ENCODE measurements at regions not wholly inside any gene's neighbourhood (a gene's known extent, or its start where the extent isn't known, plus 50 kb on each side); places are given as distances from the start of the nearest gene placed in this dataset.

DNA sequence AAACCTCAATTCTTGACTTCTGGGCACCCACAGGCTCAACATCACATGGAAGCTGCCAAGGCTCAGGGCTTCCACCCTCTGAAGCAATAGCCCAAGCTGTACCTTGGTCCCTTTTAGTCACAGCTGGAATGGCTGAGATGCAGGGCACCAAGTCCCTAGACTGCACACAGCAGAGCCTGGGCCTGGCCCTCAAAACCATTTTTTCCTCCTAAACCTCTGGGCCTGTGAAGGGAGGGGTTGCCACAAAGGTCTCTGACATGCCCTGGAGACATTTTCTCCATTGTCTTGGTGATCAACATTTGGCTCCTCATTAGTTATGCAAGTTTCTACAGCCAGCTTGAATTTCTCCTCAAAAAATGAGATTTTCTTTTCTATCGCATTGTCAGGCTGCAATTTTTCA, 382.7 kb upstream of the RASGEF1B start:
- Mint-ChIP-seq H3K27ac (no peak overlapping the region), H3K36me3 (ENCODE audit: low read depth) (peaks cover 17% of the 10 kb centered on the region), H3K4me3 (no peak overlapping the region), H3K9me3 (ENCODE audit: low read depth) (peaks cover 16% of the 10 kb centered on the region), H3K27me3 (no peaks in the 10 kb centered on the region), H3K4me1 (peaks cover 12% of the 10 kb centered on the region)
- ChIA-PET CTCF (no interaction called here), POLR2A (no interaction called here)
- ATAC-seq, result no peak
- intact Hi-C loops (cut with DNase I, micrococcal nuclease), result no loop called here
- DNase-seq, result no peak

DNA sequence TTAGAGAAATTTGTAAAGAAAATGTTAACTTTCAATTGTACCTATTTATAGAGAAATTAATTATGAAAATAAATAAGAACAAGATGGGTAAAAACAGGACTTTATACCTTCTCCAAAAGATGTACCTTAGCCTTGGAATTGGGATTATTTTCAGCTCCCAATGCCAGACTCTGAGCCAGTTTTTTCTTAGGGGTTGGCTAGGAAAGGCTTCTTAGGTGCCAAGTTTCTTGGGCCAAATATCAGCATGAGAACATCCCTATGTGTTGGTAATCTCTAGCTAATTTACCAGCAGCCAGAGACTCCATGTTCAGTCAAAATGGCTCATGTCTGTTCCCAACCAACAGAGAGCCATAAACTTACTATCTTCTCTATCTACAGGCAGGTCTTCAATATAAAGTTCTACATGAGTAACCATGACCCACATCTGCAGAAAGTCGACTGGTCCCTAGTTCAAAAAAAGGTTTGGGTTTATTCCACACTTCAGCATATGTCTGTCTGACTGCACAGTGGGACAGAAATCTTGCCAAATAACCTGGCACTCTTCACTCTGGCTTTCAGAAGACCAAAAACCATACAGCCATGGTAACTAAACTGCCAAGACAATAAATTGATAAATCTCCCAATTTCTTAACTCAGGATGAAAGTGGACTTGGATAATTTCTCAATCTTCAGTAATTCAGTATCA, 380.5 kb upstream of the RASGEF1B start:
- DNase-seq, result no peak
- Mint-ChIP-seq H3K27me3 (no peaks in the 10 kb centered on the region), H3K4me3 (no peak overlapping the region), H3K4me1 (peaks cover 12% of the 10 kb centered on the region), H3K9me3 (ENCODE audit: low read depth) (peaks cover 16% of the 10 kb centered on the region), H3K27ac (no peak overlapping the region), H3K36me3 (ENCODE audit: low read depth) (peaks cover 17% of the 10 kb centered on the region)
- intact Hi-C loops (cut with DNase I, micrococcal nuclease), result no loop called here
- ATAC-seq, result no peak
- ChIA-PET CTCF (interaction anchor here (0.7 to 2.5 kb wide), 3 partner anchors 113 to 385 kb away, joined by 3 to 13 read pairs (median 3); no protein-coding TSS in a partner anchor), POLR2A (no interaction called here)

DNA sequence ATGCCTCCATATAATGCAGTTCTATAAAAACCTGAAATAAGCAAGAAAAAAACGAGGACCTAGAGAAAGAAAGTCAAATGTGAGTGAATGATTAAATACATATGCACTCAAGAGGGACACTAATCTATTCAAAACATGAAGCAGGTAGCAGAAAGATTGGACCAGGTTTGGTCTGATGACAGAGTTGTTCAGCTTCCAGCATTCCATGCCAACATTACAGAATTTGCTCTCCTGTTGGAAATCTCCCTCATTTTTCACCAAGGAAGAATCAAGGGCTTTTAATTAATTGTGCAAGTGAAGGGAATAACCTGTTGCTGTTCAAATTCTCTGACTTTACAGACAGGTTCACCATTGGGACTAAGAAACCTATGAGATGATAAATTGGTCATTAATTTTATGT, 379.0 kb upstream of the RASGEF1B start:
- H3K36me3 Mint-ChIP-seq (ENCODE audit: low read depth), result peaks cover 17% of the 10 kb centered on the region
- ChIA-PET CTCF (interaction anchor here (0.8 to 2.5 kb wide), 2 partner anchors 22 to 384 kb away, joined by 3 to 13 read pairs; no protein-coding TSS in a partner anchor), POLR2A (interaction anchor here (0.5 kb wide), 1 partner anchor 51 kb away, joined by 3 read pairs; no protein-coding TSS in a partner anchor)
- H3K27ac Mint-ChIP-seq, result no peak overlapping the region
- H3K9me3 Mint-ChIP-seq (ENCODE audit: low read depth), result peaks cover 16% of the 10 kb centered on the region
- intact Hi-C loops (cut with DNase I, micrococcal nuclease), result no loop called here
- no peaks in the 10 kb centered on the region for H3K27me3 Mint-ChIP-seq
- H3K4me3 Mint-ChIP-seq, result no peak overlapping the region
- DNase-seq, result no peak
- no peak for ATAC-seq
- peaks cover 12% of the 10 kb centered on the region for H3K4me1 Mint-ChIP-seq

DNA sequence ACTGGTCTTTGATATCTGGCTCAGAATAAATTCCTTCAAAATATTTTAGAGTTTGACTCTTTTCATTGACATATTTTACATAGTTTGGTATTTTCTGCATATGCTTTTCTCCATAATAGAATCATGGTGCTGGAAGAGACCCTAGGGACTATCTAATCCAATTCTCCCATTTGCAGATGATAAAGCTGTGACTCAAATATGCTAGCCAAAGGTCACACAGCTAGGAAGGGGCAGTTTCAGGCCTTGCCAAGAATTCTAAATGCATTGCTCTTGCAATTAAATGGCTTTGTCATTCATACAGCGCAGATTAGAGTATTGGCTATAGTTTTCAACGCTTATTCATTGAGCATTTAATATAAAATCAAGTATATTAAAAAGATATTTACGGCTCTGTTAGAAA, 374.1 kb upstream of the RASGEF1B start:
- Mint-ChIP-seq H3K36me3 (ENCODE audit: low read depth) (no peaks in the 10 kb centered on the region), H3K9me3 (ENCODE audit: low read depth) (no peaks in the 10 kb centered on the region), H3K4me3 (no peak overlapping the region), H3K4me1 (peaks cover 3% of the 10 kb centered on the region), H3K27ac (no peak overlapping the region), H3K27me3 (no peaks in the 10 kb centered on the region)
- no peak for ATAC-seq
- intact Hi-C loops (cut with DNase I, micrococcal nuclease), result loop anchor here in 1 of 2 experiments (10.0 kb wide), 1 partner anchor 359 kb away; no protein-coding TSS in a partner anchor
- CTCF ChIA-PET, result interaction anchor here (0.6 to 4.4 kb wide), 6 partner anchors 10 to 430 kb away, joined by 3 to 47 read pairs (median 4); no protein-coding TSS in a partner anchor
- DNase-seq, result no peak
- POLR2A ChIA-PET, result no interaction called here

DNA sequence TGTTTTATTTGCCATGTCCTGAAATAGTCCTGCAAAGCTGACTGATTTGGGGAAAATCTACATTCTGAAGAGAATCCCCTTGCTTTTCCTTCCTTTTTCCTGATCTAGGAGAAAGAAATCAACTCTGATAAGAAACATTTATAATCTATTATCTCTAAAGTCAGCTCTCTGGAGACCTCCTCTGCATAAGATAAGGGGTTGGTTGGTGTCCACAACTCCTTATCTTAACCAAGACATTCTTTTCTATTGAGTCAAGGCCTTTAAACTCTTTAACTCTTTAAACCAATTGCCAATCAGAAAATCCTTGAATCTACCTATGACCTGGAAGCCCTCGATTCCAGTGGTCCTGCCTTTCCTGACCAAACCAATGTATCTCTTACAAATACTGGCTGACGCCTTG, 373.6 kb upstream of the RASGEF1B start:
- no peaks in the 10 kb centered on the region for H3K36me3 Mint-ChIP-seq (ENCODE audit: low read depth)
- ChIA-PET CTCF (interaction anchor here (0.6 to 4.4 kb wide), 14 partner anchors 9 to 438 kb away, joined by 3 to 47 read pairs (median 4); no protein-coding TSS in a partner anchor), POLR2A (no interaction called here)
- DNase-seq (no peak), ATAC-seq (no peak)
- intact Hi-C loops (cut with DNase I, micrococcal nuclease), result loop anchor here in 1 of 2 experiments (10.0 kb wide), 1 partner anchor 360 kb away; no protein-coding TSS in a partner anchor
- no peak overlapping the region for H3K4me3 Mint-ChIP-seq
- peaks cover 3% of the 10 kb centered on the region for H3K4me1 Mint-ChIP-seq
- no peaks in the 10 kb centered on the region for H3K27me3 Mint-ChIP-seq
- H3K9me3 Mint-ChIP-seq (ENCODE audit: low read depth), result no peaks in the 10 kb centered on the region
- no peak overlapping the region for H3K27ac Mint-ChIP-seq

DNA sequence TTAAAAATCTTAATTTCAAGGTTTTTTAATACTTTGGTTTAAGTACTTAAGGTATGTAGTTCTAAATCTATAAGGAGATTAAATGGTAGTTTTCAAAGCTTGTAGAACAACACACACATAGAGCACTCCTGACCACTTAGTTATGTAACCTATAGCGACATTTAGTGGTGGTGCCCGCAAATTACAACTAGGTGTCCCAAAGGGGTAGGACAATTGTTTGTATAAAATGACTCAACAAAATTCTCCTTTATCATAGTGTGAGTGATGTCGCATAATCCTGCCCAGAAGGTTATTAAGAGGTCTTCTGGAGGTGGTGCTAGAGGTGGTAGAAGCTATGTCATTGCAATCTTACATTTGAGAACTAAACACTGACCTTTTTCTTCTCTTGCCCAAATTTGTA, 373.0 kb upstream of the RASGEF1B start:
- Mint-ChIP-seq H3K27ac (no peak overlapping the region), H3K4me3 (no peak overlapping the region), H3K4me1 (peaks cover 7% of the 10 kb centered on the region), H3K36me3 (ENCODE audit: low read depth) (no peaks in the 10 kb centered on the region), H3K9me3 (ENCODE audit: low read depth) (no peaks in the 10 kb centered on the region), H3K27me3 (no peaks in the 10 kb centered on the region)
- intact Hi-C loops (cut with DNase I, micrococcal nuclease), result loop anchor here (1.0 to 10.0 kb wide), 6 partner anchors 117 to 439 kb away; no protein-coding TSS in a partner anchor
- peak; percentile 77 for DNase-seq
- ChIA-PET CTCF (interaction anchor here (0.7 to 4.4 kb wide), 21 partner anchors 9 to 458 kb away, joined by 3 to 47 read pairs (median 3); no protein-coding TSS in a partner anchor), POLR2A (no interaction called here)
- ATAC-seq, result peak; percentile 92

DNA sequence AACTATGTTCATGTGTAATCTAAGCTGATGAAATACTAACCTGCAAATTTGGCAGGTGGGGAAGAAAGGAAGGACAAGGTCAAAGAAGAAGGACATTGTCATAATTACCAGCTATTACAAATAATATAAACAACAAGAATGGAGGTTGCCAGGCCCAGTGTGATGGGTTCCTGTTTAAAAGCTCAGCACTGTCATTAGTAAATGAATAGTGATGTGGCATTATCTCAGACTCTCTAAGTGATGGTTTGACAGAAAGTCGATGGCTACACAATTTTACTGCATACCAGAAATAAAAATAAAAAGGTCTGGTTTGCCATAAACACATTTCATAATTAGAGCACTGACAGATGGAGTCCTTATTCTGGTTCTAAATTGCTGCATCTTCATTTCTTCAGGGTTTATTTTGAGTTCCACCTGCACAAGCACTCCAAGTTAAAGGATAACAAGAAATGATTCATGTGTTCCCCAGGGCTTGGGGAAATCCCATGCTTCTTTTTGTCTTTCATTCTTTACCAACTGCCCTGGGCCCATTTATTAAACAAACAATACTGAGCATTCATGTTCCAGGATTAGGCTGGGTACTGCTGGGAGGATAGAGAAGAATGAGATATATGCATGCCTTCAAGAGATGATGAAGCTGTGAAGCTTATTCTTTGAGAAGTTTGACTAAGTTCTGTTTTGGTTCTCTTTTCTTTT, 367.8 kb upstream of the RASGEF1B start:
- POLR2A ChIA-PET, result interaction anchor here (0.6 kb wide), 1 partner anchor 72 kb away, joined by 3 read pairs; no protein-coding TSS in a partner anchor
- Mint-ChIP-seq H3K27ac (no peak overlapping the region), H3K27me3 (no peaks in the 10 kb centered on the region), H3K36me3 (ENCODE audit: low read depth) (no peaks in the 10 kb centered on the region), H3K4me3 (no peak overlapping the region), H3K4me1 (peaks cover 12% of the 10 kb centered on the region), H3K9me3 (ENCODE audit: low read depth) (no peaks in the 10 kb centered on the region)
- CTCF ChIA-PET, result interaction anchor here (0.7 to 2.2 kb wide), 3 partner anchors 7 to 372 kb away, joined by 3 to 8 read pairs (median 3); no protein-coding TSS in a partner anchor
- intact Hi-C loops (cut with DNase I, micrococcal nuclease), result loop anchor here (1.0 to 10.0 kb wide), 3 partner anchors 11 to 365 kb away; no protein-coding TSS in a partner anchor
- peak; percentile 82 for ATAC-seq
- DNase-seq, result peak; percentile 34

DNA sequence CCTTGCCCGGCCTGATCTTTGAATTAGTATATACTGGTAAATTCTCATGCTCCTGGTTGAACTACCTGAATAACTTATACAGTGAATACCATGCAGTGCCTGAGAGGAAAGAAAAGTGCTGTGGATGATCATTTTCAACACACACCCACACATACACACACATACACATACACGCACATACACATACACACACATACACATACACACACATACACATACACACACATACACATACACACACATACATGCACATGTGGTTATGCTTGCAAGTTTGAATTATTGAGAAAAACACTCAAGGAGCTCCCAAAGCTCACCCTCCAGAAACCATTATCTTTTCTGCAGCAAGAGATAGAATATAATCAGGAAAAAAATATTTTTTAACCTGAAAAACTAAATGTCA, 366.9 kb upstream of the RASGEF1B start:
- Mint-ChIP-seq H3K36me3 (ENCODE audit: low read depth) (no peaks in the 10 kb centered on the region), H3K27ac (no peak overlapping the region), H3K4me1 (peaks cover 12% of the 10 kb centered on the region), H3K4me3 (no peak overlapping the region), H3K27me3 (no peaks in the 10 kb centered on the region), H3K9me3 (ENCODE audit: low read depth) (no peaks in the 10 kb centered on the region)
- ATAC-seq (no peak), DNase-seq (no peak)
- intact Hi-C loops (cut with DNase I, micrococcal nuclease), result no loop called here
- ChIA-PET POLR2A (no interaction called here), CTCF (interaction anchor here (0.5 to 2.2 kb wide), 2 partner anchors 371 to 630 kb away, joined by 4 to 8 read pairs; no protein-coding TSS in a partner anchor)

DNA sequence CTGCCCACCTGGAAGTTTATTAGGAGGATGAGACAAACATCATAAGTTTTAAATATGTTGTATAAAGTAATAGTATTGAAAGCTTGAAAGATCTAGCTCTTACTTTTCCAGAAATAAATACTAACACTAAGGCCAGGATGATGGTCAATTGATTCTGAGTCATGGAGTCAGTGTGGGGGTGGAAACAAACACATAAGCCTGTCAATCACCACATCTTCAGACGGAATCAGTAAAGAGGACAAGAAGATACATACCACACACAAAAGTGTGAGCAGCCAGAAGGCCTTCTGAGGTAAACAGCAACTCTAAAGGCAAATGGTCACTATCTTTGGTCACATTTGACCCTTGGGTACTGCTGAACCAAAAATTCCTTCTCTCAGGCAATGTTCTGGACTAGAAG, 365.0 kb upstream of the RASGEF1B start:
- CTCF ChIA-PET, result interaction anchor here (1.0 to 1.2 kb wide), 2 partner anchors 8 to 369 kb away, joined by 3 to 5 read pairs; no protein-coding TSS in a partner anchor

DNA sequence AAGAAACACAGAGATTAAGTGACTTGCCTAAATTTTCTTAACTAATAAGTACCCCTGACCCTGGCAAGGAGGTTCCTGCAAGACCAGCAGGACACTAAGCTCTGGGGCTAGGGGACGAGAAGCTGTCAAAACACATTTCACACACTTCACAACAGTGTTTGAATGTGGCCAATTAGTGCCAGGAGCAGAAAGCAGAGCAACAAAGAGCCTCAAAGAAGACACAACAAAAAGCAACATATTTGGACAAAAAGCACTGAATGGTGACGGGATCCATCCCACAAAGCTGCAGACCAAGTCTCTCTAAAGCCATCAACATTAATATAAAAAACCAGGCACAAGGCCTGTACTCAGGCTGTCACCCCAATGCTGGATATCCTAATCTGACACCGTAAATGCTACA, 361.9 kb upstream of the RASGEF1B start:
- Mint-ChIP-seq H3K27me3 (peaks cover 4% of the 10 kb centered on the region), H3K4me1 (peaks cover 2% of the 10 kb centered on the region), H3K36me3 (ENCODE audit: low read depth) (no peaks in the 10 kb centered on the region), H3K9me3 (ENCODE audit: low read depth) (no peaks in the 10 kb centered on the region), H3K27ac (no peak overlapping the region), H3K4me3 (no peak overlapping the region)
- ATAC-seq (no peak), DNase-seq (no peak)
- intact Hi-C loops (cut with DNase I, micrococcal nuclease), result no loop called here
- POLR2A ChIA-PET, result no interaction called here
- CTCF ChIA-PET, result interaction anchor here (0.5 kb wide), 1 partner anchor 302 kb away, joined by 4 read pairs; no protein-coding TSS in a partner anchor

More for the DNA sequence above, 365.0 kb upstream of the RASGEF1B start:
- no peak for DNase-seq
- H3K27ac Mint-ChIP-seq, result no peak overlapping the region
- peaks cover 4% of the 10 kb centered on the region for H3K27me3 Mint-ChIP-seq
- POLR2A ChIA-PET, result no interaction called here
- H3K4me3 Mint-ChIP-seq, result no peak overlapping the region
- H3K36me3 Mint-ChIP-seq (ENCODE audit: low read depth), result no peaks in the 10 kb centered on the region
- H3K9me3 Mint-ChIP-seq (ENCODE audit: low read depth), result no peaks in the 10 kb centered on the region
- intact Hi-C loops (cut with DNase I, micrococcal nuclease), result no loop called here
- peaks cover 12% of the 10 kb centered on the region for H3K4me1 Mint-ChIP-seq
- ATAC-seq, result no peak

DNA sequence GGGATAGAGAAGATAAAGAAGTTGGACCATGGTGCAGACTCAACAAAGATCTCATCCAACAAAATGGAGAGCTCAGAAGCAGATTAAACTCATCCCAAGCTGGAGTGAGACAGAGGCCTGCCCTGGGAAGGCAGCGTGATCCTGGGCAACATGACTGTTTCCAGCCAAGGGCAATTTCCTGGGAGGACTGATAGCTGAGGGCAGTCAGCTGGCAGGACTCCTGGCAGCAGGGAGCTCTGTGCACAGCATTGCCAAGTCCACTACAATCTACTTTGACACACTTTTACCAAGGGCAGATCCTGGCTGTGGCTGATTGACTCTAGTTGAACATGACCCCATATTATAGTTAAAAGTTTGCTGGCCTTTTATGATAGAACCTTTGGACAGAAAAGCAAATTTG, 357.3 kb upstream of the RASGEF1B start:
- intact Hi-C loops (cut with DNase I, micrococcal nuclease), result loop anchor here in 1 of 2 experiments (1.0 to 5.0 kb wide), 4 partner anchors 10 to 357 kb away; partner anchors contain the start of gene RASGEF1B
- ChIA-PET POLR2A (no interaction called here), CTCF (interaction anchor here (1.2 to 1.7 kb wide), 2 partner anchors 14 to 22 kb away, joined by 3 to 4 read pairs; no protein-coding TSS in a partner anchor)
- peaks cover 10% of the 10 kb centered on the region for H3K27me3 Mint-ChIP-seq
- H3K9me3 Mint-ChIP-seq (ENCODE audit: low read depth), result no peaks in the 10 kb centered on the region
- ATAC-seq, result no peak
- DNase-seq, result no peak
- peaks cover 17% of the 10 kb centered on the region for H3K4me1 Mint-ChIP-seq
- no peak overlapping the region for H3K4me3 Mint-ChIP-seq
- H3K27ac Mint-ChIP-seq, result no peak overlapping the region
- H3K36me3 Mint-ChIP-seq (ENCODE audit: low read depth), result peaks cover 2% of the 10 kb centered on the region

Measured in activated CD4-positive, alpha-beta T cell treated with anti-CD3 and anti-CD28 coated beads for 36 hours (primary cell).